HG03039 (cell line): ENCODE measurements at regions not wholly inside any gene's neighbourhood (a gene's known extent, or its start where the extent isn't known, plus 50 kb on each side); places are given as distances from the start of the nearest gene placed in this dataset.
"Not testable (repeated sequence)": the region's sequence is repeated elsewhere in the genome, so short reads cannot be mapped to it uniquely, and the experiment has no call there.

Source experiments
- ATAC-seq: cut with Tn5 transposase; IDR thresholded peaks from one replicate; pipeline ENCODE4 v1.9.1; 2021; ENCODE audit warnings: mild to moderate bottlenecking, moderate library complexity; ENCODE audit not compliant: unreplicated experiment

- no peak for ATAC-seq
Measured at GRCh38 chr2:228446734-228447133, 265.2 kb upstream of the SPHKAP start.

GRCh38 chr2:228444161-228444560 lies 262.7 kb upstream of the SPHKAP start:
- no peak for ATAC-seq

- ATAC-seq, result no peak
Measured at GRCh38 chr2:228433721-228434120, 252.2 kb upstream of the SPHKAP start.

- no peak for ATAC-seq
Measured at GRCh38 chr2:228432116-228432515, 250.6 kb upstream of the SPHKAP start.

- ATAC-seq, result no peak
Measured at GRCh38 chr2:228430986-228431385, 249.5 kb upstream of the SPHKAP start.

- ATAC-seq, result no peak
Measured at GRCh38 chr2:228426502-228427216, 245.2 kb upstream of the SPHKAP start.

- ATAC-seq, result not testable (repeated sequence)
Measured at GRCh38 chr2:228425411-228426060, 244.0 kb upstream of the SPHKAP start.

- no peak for ATAC-seq
Measured at GRCh38 chr2:228417956-228418355, 236.5 kb upstream of the SPHKAP start.

GRCh38 chr2:228417526-228417925 lies 236.0 kb upstream of the SPHKAP start:
- ATAC-seq, result no peak

- ATAC-seq, result no peak
Measured at GRCh38 chr2:228410061-228410460, 228.6 kb upstream of the SPHKAP start.

GRCh38 chr2:228409493-228409892 lies 228.0 kb upstream of the SPHKAP start:
- no peak for ATAC-seq

- no peak for ATAC-seq
Measured at GRCh38 chr2:228408529-228409227, 227.2 kb upstream of the SPHKAP start.

GRCh38 chr2:228407821-228408220 lies 226.3 kb upstream of the SPHKAP start:
- no peak for ATAC-seq

- no peak for ATAC-seq
Measured at GRCh38 chr2:228401065-228401912, 219.8 kb upstream of the SPHKAP start.

GRCh38 chr2:228387776-228388175 lies 206.3 kb upstream of the SPHKAP start:
- no peak for ATAC-seq

GRCh38 chr2:228378696-228379425 lies 197.4 kb upstream of the SPHKAP start:
- no peak for ATAC-seq

GRCh38 chr2:228378233-228378632 lies 196.7 kb upstream of the SPHKAP start:
- no peak for ATAC-seq

GRCh38 chr2:228377533-228377932 lies 196.0 kb upstream of the SPHKAP start:
- no peak for ATAC-seq

- ATAC-seq, result no peak
Measured at GRCh38 chr2:228374741-228375140, 193.3 kb upstream of the SPHKAP start.

GRCh38 chr2:228373191-228373590 lies 191.7 kb upstream of the SPHKAP start:
- ATAC-seq, result no peak
